ENCODE measurements at regions not wholly inside any gene's neighbourhood (a gene's known extent, or its start where the extent isn't known, plus 50 kb on each side); places are given as distances from the start of the nearest gene placed in this dataset.

DNA sequence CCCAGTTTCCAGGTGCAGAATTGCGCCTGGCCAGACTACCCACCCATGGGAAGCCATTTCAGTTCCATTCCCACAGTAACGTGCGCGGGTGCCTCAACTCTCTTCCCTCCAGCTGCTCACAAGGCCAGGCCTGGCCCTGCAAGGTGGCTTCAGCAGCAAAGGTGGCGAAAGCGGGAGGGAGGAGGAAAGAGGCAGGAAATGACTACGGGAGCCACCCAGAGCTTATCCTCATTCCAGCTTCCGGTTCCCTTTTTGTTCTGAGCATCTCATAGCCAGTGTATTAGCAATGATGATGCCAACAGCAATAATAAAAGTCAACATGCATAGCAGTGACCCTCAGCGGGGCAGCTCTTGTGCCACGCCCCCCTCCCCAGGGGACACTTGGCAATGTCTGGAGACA is 101.5 kb upstream of the BOD1 start:
- DNase-seq (ENCODE audit: extremely low read depth in 1 of 2, low read depth in 1 of 2), result no peak

DNA sequence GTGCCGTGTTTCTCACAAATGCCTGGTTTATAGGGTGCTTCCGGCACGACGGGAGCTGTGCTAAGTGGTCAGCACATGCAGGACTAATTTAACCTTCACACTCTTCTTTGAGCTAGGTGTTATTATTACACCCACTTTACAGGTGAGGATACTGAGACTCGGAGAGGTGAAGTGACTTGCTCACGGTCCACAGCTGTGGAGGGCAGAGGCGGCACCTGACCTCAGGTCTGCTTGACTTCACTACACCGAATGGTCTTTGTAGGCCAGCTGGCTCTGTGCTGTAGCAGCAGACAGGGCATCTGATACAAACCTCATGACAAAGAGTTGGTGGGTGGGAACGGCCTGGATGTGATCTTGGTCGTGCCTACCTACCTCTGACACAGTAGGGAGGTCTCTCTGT is 102.0 kb upstream of the BOD1 start:
- no peak for DNase-seq (ENCODE audit: extremely low read depth in 1 of 2, low read depth in 1 of 2)

DNA sequence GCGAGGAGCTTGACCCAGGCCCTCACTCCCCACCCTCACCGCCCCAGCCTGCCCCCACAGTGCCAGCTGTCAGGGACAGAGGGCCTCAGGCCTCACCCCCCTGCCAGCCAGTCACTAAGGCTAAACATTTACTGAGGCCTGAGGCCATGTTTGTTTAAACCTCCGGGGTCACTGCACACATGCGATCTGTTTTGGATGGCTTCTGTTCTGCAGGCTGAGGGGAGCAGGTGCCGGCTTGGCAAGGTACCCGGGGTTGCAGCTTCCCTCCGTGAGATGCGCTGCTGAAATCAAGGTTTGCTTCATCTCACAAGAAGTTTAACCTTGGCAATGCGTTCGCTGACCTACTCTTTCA is 103.3 kb upstream of the BOD1 start:
- no peak for DNase-seq (ENCODE audit: extremely low read depth in 1 of 2, low read depth in 1 of 2)

DNA sequence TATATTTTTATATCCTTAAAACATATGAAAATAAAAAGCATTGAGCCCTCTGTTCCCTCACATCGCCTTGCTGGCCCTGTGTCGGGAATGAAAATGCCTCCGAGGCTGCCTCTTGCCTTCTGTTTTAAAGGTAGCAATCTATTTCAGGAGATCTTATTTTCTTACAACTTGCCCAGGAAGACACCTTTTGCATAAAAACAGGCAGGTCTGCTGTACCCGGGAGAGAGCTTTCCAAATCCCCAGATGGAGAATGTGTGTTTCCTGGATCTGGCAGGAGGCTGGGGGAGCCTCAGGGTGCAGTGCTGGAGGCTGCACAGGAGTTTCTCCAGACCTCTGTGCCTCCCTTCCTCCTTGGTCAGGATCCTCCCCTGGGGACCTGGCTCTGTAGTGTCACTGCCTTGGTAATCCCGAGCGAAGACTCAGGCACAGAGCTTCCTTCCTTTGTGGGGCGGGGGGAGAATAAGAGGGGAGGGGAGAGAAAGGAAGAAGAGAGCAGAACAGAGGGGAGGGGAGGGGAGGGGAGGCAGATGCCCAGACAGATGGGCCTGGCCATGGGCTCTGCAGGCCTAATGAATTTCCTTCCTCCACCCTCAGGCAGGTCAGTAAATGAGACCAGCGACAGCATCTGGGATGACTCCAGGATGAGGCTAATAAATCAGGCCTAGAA is 104.0 kb upstream of the BOD1 start:
- DNase-seq (ENCODE audit: extremely low read depth in 1 of 2, low read depth in 1 of 2), result no peak

GRCh38 chr5:173720953-173721600 is 104.6 kb upstream of the BOD1 start:
- DNase-seq (ENCODE audit: extremely low read depth in 1 of 2, low read depth in 1 of 2), result no peak

- DNase-seq (ENCODE audit: extremely low read depth in 1 of 2, low read depth in 1 of 2), result no peak
Measured at GRCh38 chr5:173721601-173722232, 105.3 kb upstream of the BOD1 start.

- DNase-seq (ENCODE audit: extremely low read depth in 1 of 2, low read depth in 1 of 2), result no peak
Measured at GRCh38 chr5:173726846-173727557, 110.6 kb upstream of the BOD1 start.

GRCh38 chr5:173727839-173728778 is 111.7 kb upstream of the BOD1 start:
- no peak for DNase-seq (ENCODE audit: extremely low read depth in 1 of 2, low read depth in 1 of 2)

DNA sequence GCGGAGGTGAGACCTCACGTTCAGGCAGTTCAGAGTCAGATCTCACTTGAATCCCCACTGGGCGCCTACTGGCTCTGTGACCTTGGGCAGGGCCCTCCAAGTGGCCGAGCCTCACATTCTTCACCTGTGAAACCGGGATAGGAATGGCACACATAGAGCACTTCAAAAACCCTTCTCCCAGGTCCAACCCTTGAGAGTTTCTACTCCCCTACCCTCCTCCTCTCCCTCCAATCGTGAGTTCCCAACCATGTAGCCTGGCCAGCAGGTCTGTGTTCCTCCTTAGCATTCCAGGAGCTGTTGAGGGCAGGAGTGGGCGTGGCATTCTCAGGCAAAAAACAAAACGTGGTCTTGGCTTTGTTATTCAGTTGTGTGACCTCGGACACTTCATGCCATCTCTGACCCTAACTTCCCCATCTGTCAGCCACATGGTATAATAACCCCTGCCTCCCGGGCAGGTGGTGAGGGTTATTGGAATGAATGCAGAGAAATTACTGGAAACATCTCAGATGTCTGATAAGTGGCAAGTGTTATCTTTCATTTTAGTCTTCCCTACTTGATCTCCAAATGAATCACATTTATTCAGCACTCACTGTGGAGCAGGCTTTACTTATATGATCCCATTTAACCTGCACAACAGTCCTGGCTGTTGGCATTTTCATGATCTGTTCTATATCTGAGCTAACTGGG is 112.8 kb upstream of the BOD1 start:
- DNase-seq (ENCODE audit: extremely low read depth in 1 of 2, low read depth in 1 of 2), result no peak

DNA sequence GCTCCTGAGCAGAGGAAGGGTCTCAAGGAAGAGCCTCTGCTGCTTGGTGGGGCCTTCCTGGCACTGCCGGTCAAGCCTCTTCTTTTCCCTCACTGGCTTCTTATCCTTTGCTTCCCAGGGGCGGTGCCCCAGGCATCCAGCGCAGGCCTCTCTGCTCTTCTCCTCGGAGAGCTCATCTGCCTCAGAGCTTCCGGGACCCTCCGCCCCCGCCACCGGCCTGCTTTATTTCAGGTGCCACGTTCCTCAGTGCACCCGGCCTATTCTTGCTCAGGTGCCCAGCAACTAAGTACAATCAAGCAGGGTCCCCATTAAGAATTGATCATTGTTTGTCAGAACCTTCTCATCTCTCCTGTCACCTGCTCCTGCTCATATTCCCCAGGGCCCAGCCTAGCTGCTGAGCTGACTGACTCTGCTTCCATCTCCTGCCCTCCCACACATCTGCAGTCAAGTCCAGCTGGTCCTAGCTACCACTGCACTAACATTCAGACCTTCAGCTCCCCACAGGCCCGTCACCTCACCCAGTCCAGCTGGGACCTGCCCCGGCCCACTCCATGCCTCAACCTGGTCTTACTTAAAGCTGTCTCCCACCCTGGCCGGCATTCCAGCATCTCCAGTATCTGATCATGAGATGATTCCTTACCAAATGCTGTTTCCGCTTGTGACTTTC is 114.3 kb upstream of the BOD1 start:
- no peak for DNase-seq (ENCODE audit: extremely low read depth in 1 of 2, low read depth in 1 of 2)

DNA sequence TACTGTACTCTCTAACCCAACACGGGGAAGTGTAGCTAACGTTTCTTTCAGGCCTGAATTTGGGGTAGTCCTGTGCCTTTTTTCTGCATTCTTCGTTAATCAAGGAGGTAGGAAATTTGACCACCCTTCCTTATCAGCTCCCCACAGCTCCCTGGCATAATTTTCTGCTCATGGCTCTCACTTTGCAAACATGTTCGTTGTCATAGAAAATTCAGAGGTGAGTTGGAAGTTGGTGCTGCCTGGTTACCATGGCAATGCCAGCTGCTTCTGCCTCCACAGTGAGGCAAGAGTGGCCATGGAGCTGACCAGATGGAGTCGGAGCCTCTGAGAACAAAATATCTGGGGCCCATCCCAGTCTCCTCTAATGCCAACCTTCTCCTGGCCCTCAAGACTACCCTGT is 116.6 kb upstream of the BOD1 start:
- DNase-seq (ENCODE audit: extremely low read depth in 1 of 2, low read depth in 1 of 2), result no peak

- DNase-seq (ENCODE audit: extremely low read depth in 1 of 2, low read depth in 1 of 2), result no peak
Measured at GRCh38 chr5:173733425-173733824, 117.0 kb upstream of the BOD1 start.

DNA sequence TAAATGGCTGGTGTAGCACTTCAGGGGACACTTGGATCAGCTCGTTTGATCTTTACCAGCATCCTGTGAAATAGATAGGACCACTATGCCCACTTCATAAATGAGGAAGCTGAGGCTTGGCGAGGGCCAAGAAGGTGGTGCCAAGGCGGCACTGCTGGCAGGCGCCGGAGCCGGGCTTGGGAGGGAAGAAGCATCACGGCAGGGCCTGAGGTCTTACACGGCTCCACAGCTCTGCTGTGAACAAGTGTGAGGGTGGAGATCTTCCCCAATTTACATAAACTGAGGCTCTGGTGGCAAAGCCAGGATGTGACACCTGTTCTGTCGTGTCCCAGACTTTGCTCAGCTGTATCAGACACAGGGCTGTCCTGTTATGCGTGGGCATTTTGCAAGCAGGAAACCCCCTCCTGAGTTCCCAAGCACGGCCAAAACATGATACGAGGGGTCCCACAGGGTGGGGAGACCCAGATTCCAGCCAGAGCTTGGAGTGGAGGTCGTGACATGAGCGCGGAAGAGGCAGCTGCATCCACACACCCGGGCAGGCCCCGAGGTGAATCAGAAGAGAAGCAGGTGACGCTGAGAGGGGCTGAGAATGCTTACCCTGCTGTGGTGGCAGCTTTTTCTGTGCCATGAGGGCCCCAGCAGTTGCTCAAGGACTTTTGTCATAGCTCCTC is 117.5 kb upstream of the BOD1 start:
- no peak for DNase-seq (ENCODE audit: extremely low read depth in 1 of 2, low read depth in 1 of 2)

DNA sequence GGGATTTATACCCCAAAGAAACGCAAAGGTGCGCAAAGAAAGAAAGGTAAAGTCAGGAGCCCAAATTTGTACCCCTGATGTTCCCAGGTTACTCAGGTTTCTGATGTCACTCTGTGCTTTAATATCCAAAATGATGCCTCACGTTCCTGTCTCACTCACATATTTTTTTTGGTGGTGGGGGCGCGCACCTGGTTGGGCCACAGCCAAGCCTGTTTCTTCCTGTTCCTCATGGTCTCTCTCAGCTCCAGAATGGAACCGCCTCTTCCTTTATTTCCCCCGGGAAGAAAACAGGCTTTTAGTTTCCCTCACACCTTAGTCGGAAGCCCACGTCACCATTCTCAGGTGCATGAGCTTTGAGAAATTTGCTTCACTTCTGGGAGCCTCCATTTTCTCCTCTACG is 118.3 kb upstream of the BOD1 start:
- no peak for DNase-seq (ENCODE audit: extremely low read depth in 1 of 2, low read depth in 1 of 2)

- DNase-seq (ENCODE audit: extremely low read depth in 1 of 2, low read depth in 1 of 2), result no peak
Measured at GRCh38 chr5:173735184-173735583, 118.7 kb upstream of the BOD1 start.

GRCh38 chr5:173735691-173736090 is 119.2 kb upstream of the BOD1 start:
- DNase-seq (ENCODE audit: extremely low read depth in 1 of 2, low read depth in 1 of 2), result no peak

- no peak for DNase-seq (ENCODE audit: extremely low read depth in 1 of 2, low read depth in 1 of 2)
Measured at GRCh38 chr5:173736374-173736773, 119.9 kb upstream of the BOD1 start.

- no peak for DNase-seq (ENCODE audit: extremely low read depth in 1 of 2, low read depth in 1 of 2)
Measured at GRCh38 chr5:173736923-173737412, 120.5 kb upstream of the BOD1 start.

- DNase-seq (ENCODE audit: extremely low read depth in 1 of 2, low read depth in 1 of 2), result no peak
Measured at GRCh38 chr5:173739741-173740140, 123.3 kb upstream of the BOD1 start.
